GM12878 (cell line): ENCODE measurements at regions not wholly inside any gene's neighbourhood (a gene's known extent, or its start where the extent isn't known, plus 50 kb on each side); places are given as distances from the start of the nearest gene placed in this dataset.

Source experiments
- ASH2L ChIP-seq: fragments of 300-600, 200-600 bp; sonication (generic); IDR thresholded peaks from 2 replicates; pipeline ENCODE4 v1.6.1; 2017; ENCODE audit warnings: low read depth, mild to moderate bottlenecking, borderline replicate concordance
- EED ChIP-seq: sonication (generic); IDR thresholded peaks from 2 replicates; pipeline ENCODE4 v1.6.1; 2016; ENCODE audit warnings: antibody characterized with exemption, low read depth
- MYB ChIP-seq: fragments of 150-350 bp; IDR thresholded peaks from 2 replicates; pipeline ENCODE4 v1.6.1; 2014; ENCODE audit warnings: mild to moderate bottlenecking, low read depth, low read length, borderline replicate concordance
- NFYB ChIP-seq: IDR thresholded peaks from 2 replicates; pipeline ENCODE4 v1.6.1; 2011; ENCODE audit warnings: low read depth, mild to moderate bottlenecking, low read length, improper control_type of control experiment, moderate library complexity; ENCODE audit not compliant: insufficient read depth
- REST ChIP-seq: IDR thresholded peaks from 2 replicates; pipeline ENCODE4 v1.6.1; 2012; ENCODE audit warnings: mild to moderate bottlenecking, low read depth, low read length
- TF ChIP-seq, protein P1 (sequence below): fragments of 450-650 bp; IDR thresholded peaks from 2 replicates; pipeline ENCODE4 v1.6.1; 2017; ENCODE audit warnings: low read depth, mild to moderate bottlenecking, moderate library complexity
- TF ChIP-seq, protein P2 (sequence below): fragments of 450-650 bp; IDR thresholded peaks from 2 replicates; pipeline ENCODE4 v1.6.1; 2017; ENCODE audit warnings: mild to moderate bottlenecking, low read depth, inconsistent platforms; ENCODE audit not compliant: poor library complexity, severe bottlenecking

DNA sequence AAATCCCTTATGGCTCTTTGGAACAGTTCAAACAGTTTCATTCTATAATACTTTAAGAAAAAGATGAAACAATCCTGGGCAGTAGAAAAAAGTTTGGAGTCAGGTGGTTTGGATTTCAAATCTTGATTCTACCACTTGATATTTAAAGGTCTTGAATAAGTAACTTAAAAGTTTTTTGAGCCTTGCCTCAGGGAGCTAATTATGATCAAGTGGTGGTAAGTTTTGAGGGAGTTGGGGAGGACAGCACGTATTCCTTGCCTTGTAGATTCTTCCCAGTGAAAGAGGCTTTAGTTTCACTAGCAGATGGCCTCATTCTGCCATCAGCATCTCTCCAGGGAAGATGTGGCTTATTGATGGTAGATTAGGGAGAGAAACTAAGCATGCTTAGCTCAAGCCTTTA, 168.4 kb upstream of the CSNK1A1L start (continued):
- TF ChIP-seq REST = no peak
- no peak for TF ChIP-seq EED
- TF ChIP-seq, protein P1, sequence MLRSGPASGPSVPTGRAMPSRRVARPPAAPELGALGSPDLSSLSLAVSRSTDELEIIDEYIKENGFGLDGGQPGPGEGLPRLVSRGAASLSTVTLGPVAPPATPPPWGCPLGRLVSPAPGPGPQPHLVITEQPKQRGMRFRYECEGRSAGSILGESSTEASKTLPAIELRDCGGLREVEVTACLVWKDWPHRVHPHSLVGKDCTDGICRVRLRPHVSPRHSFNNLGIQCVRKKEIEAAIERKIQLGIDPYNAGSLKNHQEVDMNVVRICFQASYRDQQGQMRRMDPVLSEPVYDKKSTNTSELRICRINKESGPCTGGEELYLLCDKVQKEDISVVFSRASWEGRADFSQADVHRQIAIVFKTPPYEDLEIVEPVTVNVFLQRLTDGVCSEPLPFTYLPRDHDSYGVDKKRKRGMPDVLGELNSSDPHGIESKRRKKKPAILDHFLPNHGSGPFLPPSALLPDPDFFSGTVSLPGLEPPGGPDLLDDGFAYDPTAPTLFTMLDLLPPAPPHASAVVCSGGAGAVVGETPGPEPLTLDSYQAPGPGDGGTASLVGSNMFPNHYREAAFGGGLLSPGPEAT = no peak
- TF ChIP-seq, protein P2, sequence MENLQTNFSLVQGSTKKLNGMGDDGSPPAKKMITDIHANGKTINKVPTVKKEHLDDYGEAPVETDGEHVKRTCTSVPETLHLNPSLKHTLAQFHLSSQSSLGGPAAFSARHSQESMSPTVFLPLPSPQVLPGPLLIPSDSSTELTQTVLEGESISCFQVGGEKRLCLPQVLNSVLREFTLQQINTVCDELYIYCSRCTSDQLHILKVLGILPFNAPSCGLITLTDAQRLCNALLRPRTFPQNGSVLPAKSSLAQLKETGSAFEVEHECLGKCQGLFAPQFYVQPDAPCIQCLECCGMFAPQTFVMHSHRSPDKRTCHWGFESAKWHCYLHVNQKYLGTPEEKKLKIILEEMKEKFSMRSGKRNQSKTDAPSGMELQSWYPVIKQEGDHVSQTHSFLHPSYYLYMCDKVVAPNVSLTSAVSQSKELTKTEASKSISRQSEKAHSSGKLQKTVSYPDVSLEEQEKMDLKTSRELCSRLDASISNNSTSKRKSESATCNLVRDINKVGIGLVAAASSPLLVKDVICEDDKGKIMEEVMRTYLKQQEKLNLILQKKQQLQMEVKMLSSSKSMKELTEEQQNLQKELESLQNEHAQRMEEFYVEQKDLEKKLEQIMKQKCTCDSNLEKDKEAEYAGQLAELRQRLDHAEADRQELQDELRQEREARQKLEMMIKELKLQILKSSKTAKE = no peak
- TF ChIP-seq ASH2L = no peak
- TF ChIP-seq MYB = no peak
- TF ChIP-seq NFYB = no peak
